H1 (cell line): ENCODE measurements at regions not wholly inside any gene's neighbourhood (a gene's known extent, or its start where the extent isn't known, plus 50 kb on each side); places are given as distances from the start of the nearest gene placed in this dataset.
"Not testable (repeated sequence)": the region's sequence is repeated elsewhere in the genome, so short reads cannot be mapped to it uniquely, and the experiment has no call there.

Experiments
- CTCF ChIA-PET: fragments of 300-600 bp; sonication (Branson Sonifier 250); formaldehyde crosslinking; loops from one replicate; lab custom pipeline; 2021; ENCODE audit not compliant: partially characterized antibody; lab: Charles Lee
- POLR2A ChIA-PET: fragments of 300-600 bp; sonication (Branson Sonifier 250); formaldehyde crosslinking; loops from one replicate; lab custom pipeline; 2021; ENCODE audit warnings: inconsistent platforms; ENCODE audit not compliant: partially characterized antibody; lab: Charles Lee
- DNase-seq, 2 experiments: peaks; one replicate each; pipeline versions ENCODE4 v3.0.0 to v3.0.0-alpha.2; 2010 to 2022; ENCODE audit warnings: low spot score in 2 of 2, low read depth in 1 of 2, mixed read lengths in 1 of 2
- FAIRE-seq: peaks from 2 replicates; lab custom pipeline; 2011; peaks lifted over from hg19 to GRCh38; lab: Jason Lieb, UNC
- H2AFZ ChIP-seq: 2 replicates; pipeline ENCODE4 v1.8.1; 2012; ENCODE audit warnings: low read length, inconsistent platforms
- H2AK5ac ChIP-seq: 2 replicates; pipeline ENCODE4 v1.6.1; 2013; ENCODE audit warnings: low read depth, low read length
- H2BK120ac ChIP-seq: replicated peaks from 2 replicates; pipeline ENCODE3; 2013; ENCODE audit warnings: low read depth, low read length, inconsistent platforms
- H2BK12ac ChIP-seq: 2 replicates; pipeline ENCODE4 v1.6.1; 2013; ENCODE audit warnings: low read depth, low read length
- H2BK15ac ChIP-seq: 2 replicates; pipeline ENCODE4 v1.6.1; 2013; ENCODE audit warnings: low read length
- H2BK20ac ChIP-seq: 2 replicates; pipeline ENCODE4 v1.6.1; 2013; ENCODE audit warnings: low read length
- H2BK5ac ChIP-seq: 2 replicates; pipeline ENCODE4 v1.6.1; 2013; ENCODE audit warnings: low read depth, low read length
- H3K14ac ChIP-seq: 2 replicates; pipeline ENCODE4 v1.6.1; 2013; ENCODE audit warnings: inconsistent platforms; ENCODE audit not compliant: insufficient read length
- H3K18ac ChIP-seq: 2 replicates; pipeline ENCODE4 v1.6.1; 2013; ENCODE audit warnings: low read length; ENCODE audit errors: extremely low read depth
- H3K23ac ChIP-seq: 2 replicates; pipeline ENCODE4 v1.6.1; 2013; ENCODE audit warnings: inconsistent platforms; ENCODE audit not compliant: insufficient read length
- H3K23me2 ChIP-seq: 2 replicates; pipeline ENCODE4 v1.6.1; 2013; ENCODE audit warnings: low read depth, low read length
- H3K27ac ChIP-seq: 2 replicates; pipeline ENCODE4 v1.6.1; 2011; ENCODE audit warnings: low read depth, low read length, inconsistent platforms
- H3K27me3 ChIP-seq, 4 experiments: replicated peaks in 1 of 4; 1 replicate in 1 of 4; 2 replicates in 3 of 4; pipeline versions ENCODE4 v1.6.1 to v1.8.1; 2011 to 2013; ENCODE audit warnings: low read length in 3 of 4, mild to moderate bottlenecking in 3 of 4, inconsistent platforms in 2 of 4, mixed read lengths in 2 of 4, moderate library complexity in 1 of 4; ENCODE audit not compliant: control insufficient read depth in 3 of 4, insufficient read depth in 3 of 4; ENCODE audit errors: extremely low read depth in 1 of 4
- H3K36me3 ChIP-seq, 4 experiments: 2 replicates each; pipeline versions ENCODE4 v1.6.1 to v1.8.1; 2011 to 2013; ENCODE audit warnings: mild to moderate bottlenecking in 4 of 4, low read length in 3 of 4, moderate library complexity in 2 of 4, control low read depth in 1 of 4, inconsistent platforms in 1 of 4; ENCODE audit not compliant: insufficient read depth in 4 of 4, control insufficient read depth in 2 of 4
- H3K4ac ChIP-seq: replicated peaks from 2 replicates; pipeline ENCODE3; 2013; ENCODE audit warnings: low read length, low read depth, mixed read lengths, inconsistent platforms; ENCODE audit not compliant: insufficient read length
- H3K4me1 ChIP-seq, 4 experiments: replicated peaks in 1 of 4; 1 replicate in 1 of 4; 2 replicates in 3 of 4; pipeline versions ENCODE4 v1.6.1 to v1.8.1; 2011 to 2013; ENCODE audit warnings: low read length in 3 of 4, inconsistent platforms in 2 of 4, mixed read lengths in 1 of 4; ENCODE audit not compliant: insufficient read depth in 4 of 4, control insufficient read depth in 3 of 4
- H3K4me2 ChIP-seq, 2 experiments: 2 replicates each; pipeline versions ENCODE4 v1.6.1 to v1.8.1; 2011 to 2013; ENCODE audit warnings: low read depth in 2 of 2, low read length in 2 of 2, control low read depth in 1 of 2, inconsistent platforms in 1 of 2, mild to moderate bottlenecking in 1 of 2; ENCODE audit not compliant: insufficient read depth in 1 of 2
- H3K4me3 ChIP-seq, 4 experiments: fragments of 200-600, 300-600 bp in 1 of 4; sonication (generic), shearing (Covaris generic), sonication (Bioruptor Twin) in 1 of 4; 2 replicates each; pipeline versions ENCODE4 v1.5.1 to v1.8.1; 2011 to 2016; ENCODE audit warnings: low read length in 4 of 4, low read depth in 3 of 4, control low read depth in 2 of 4, inconsistent platforms in 2 of 4, mild to moderate bottlenecking in 2 of 4, mixed read lengths in 1 of 4, moderate library complexity in 1 of 4; ENCODE audit not compliant: insufficient read depth in 2 of 4; ENCODE audit errors: extremely low read depth in 1 of 4
- H3K56ac ChIP-seq: replicated peaks from 2 replicates; pipeline ENCODE3; 2013; ENCODE audit warnings: low read depth, mild to moderate bottlenecking, mixed read lengths, low read length, inconsistent platforms; ENCODE audit not compliant: insufficient read length
- H3K79me1 ChIP-seq: 2 replicates; pipeline ENCODE4 v1.6.1; 2013; ENCODE audit warnings: low read depth, low read length, control low read depth
- H3K79me2 ChIP-seq, 2 experiments: 2 replicates each; pipeline versions ENCODE4 v1.6.1 to v1.8.1; 2012 to 2013; ENCODE audit warnings: low read length in 2 of 2, mild to moderate bottlenecking in 2 of 2, inconsistent platforms in 1 of 2; ENCODE audit not compliant: insufficient read depth in 2 of 2, control insufficient read depth in 1 of 2
- H3K9ac ChIP-seq, 4 experiments: replicated peaks in 1 of 4; 1 replicate in 1 of 4; 2 replicates in 3 of 4; pipeline versions ENCODE4 v1.6.1 to v1.8.1; 2011 to 2013; ENCODE audit warnings: low read depth in 3 of 4, low read length in 3 of 4, control low read depth in 2 of 4, mild to moderate bottlenecking in 2 of 4, moderate library complexity in 2 of 4, inconsistent platforms in 1 of 4; ENCODE audit errors: extremely low read depth in 1 of 4
- H3K9me3 ChIP-seq, 2 experiments: 2 replicates each; pipeline versions ENCODE4 v1.6.1 to v1.8.1; 2012 to 2013; ENCODE audit warnings: mild to moderate bottlenecking in 2 of 2, moderate library complexity in 2 of 2, control low read depth in 1 of 2, inconsistent platforms in 1 of 2, low read depth in 1 of 2, low read length in 1 of 2, mixed read lengths in 1 of 2; ENCODE audit not compliant: insufficient read depth in 2 of 2
- H4K20me1 ChIP-seq, 2 experiments: replicated peaks in 1 of 2; 2 replicates each; pipeline versions ENCODE3 to v1.8.1; 2011 to 2013; ENCODE audit warnings: inconsistent platforms in 2 of 2, low read length in 2 of 2, mild to moderate bottlenecking in 1 of 2; ENCODE audit not compliant: insufficient read depth in 2 of 2, control insufficient read depth in 1 of 2
- H4K5ac ChIP-seq: 2 replicates; pipeline ENCODE4 v1.6.1; 2013; ENCODE audit warnings: low read length, low read depth, mixed read lengths, inconsistent platforms; ENCODE audit not compliant: insufficient read length
- H4K8ac ChIP-seq: 2 replicates; pipeline ENCODE4 v1.8.0; 2013; ENCODE audit warnings: mild to moderate bottlenecking, moderate library complexity, low read length, inconsistent platforms; ENCODE audit not compliant: insufficient read depth; ENCODE audit errors: extremely low read depth
- H4K91ac ChIP-seq: replicated peaks from 2 replicates; pipeline ENCODE3; 2013; ENCODE audit warnings: low read length, mixed read lengths, inconsistent platforms; ENCODE audit not compliant: insufficient read length
- WGBS, 2 experiments: shearing (Covaris generic) in 1 of 2; methylation state at CpG; one replicate each; pipeline versions ENCODE4 v1.1.6 to v1.1.7; 2013 to 2015; ENCODE audit warnings: low lambda C conversion rate in 2 of 2, mixed read lengths in 2 of 2, inconsistent platforms in 1 of 2, low coverage in 1 of 2, missing lambda C conversion rate in 1 of 2; ENCODE audit not compliant: insufficient replicate concordance in 2 of 2, insufficient coverage in 1 of 2, insufficient read length in 1 of 2; ENCODE audit errors: extremely low coverage in 1 of 2, missing lambda C conversion rate in 1 of 2; 5-methylcytosine and 5-hydroxymethylcytosine counted together

GRCh38 chr9:39542157-39542556, 186.7 kb downstream of the SPATA31A1 start:
- H3K4me2 ChIP-seq, H3K36me3 ChIP-seq, H2BK15ac ChIP-seq, H2BK20ac ChIP-seq, H3K18ac ChIP-seq, H3K27me3 ChIP-seq, H2BK5ac ChIP-seq, H4K91ac ChIP-seq, H3K4ac ChIP-seq, H4K20me1 ChIP-seq, H3K9me3 ChIP-seq, CTCF ChIA-PET, H4K8ac ChIP-seq, H2AFZ ChIP-seq, DNase-seq, H3K4me3 ChIP-seq, H3K9ac ChIP-seq, H3K4me1 ChIP-seq, POLR2A ChIA-PET, H2BK120ac ChIP-seq, H3K79me1 ChIP-seq, H4K5ac ChIP-seq, H3K14ac ChIP-seq, H2BK12ac ChIP-seq, H3K23ac ChIP-seq, H3K56ac ChIP-seq, H2AK5ac ChIP-seq, FAIRE-seq, H3K23me2 ChIP-seq, H3K79me2 ChIP-seq, H3K27ac ChIP-seq: not testable (repeated sequence)
- WGBS, 2 experiments: 76% methylated on average over 1 of the region's 1 CpG; no CpG with 5 or more reads in 1 of the 2 experiments

GRCh38 chr9:39545079-39545478, 189.6 kb downstream of the SPATA31A1 start:
- FAIRE-seq, DNase-seq, POLR2A ChIA-PET, H2BK5ac ChIP-seq, H3K23me2 ChIP-seq, H2AFZ ChIP-seq, H3K4ac ChIP-seq, H3K4me1 ChIP-seq, H4K20me1 ChIP-seq, H2AK5ac ChIP-seq, H3K79me1 ChIP-seq, H3K4me3 ChIP-seq, H3K27me3 ChIP-seq, H2BK12ac ChIP-seq, H3K4me2 ChIP-seq, H2BK120ac ChIP-seq, H3K18ac ChIP-seq, H3K79me2 ChIP-seq, H3K23ac ChIP-seq, CTCF ChIA-PET, H3K36me3 ChIP-seq, H3K56ac ChIP-seq, H3K27ac ChIP-seq, H2BK15ac ChIP-seq, H3K9me3 ChIP-seq, H4K8ac ChIP-seq, H2BK20ac ChIP-seq, H3K9ac ChIP-seq, H4K91ac ChIP-seq, H3K14ac ChIP-seq, H4K5ac ChIP-seq: not testable (repeated sequence)
